ENCODE measurements at regions not wholly inside any gene's neighbourhood (a gene's known extent, or its start where the extent isn't known, plus 50 kb on each side); places are given as distances from the start of the nearest gene placed in this dataset.
"Not testable (repeated sequence)": the region's sequence is repeated elsewhere in the genome, so short reads cannot be mapped to it uniquely, and the experiment has no call there.

GRCh38 chr17:52995147-52995546 is 827.6 kb upstream of the KIF2B start:
- Mint-ChIP-seq H3K27me3 (peaks cover 0 to 3% (median 0%) of the 10 kb centered on the region in 3 donors), H3K27ac (no peak overlapping the region), H3K4me3 (no peak overlapping the region), H3K9me3 (peaks cover 0 to 16% (median 4%) of the 10 kb centered on the region in 7 donors), H3K36me3 (no peaks in the 10 kb centered on the region), H3K4me1 (no peaks in the 10 kb centered on the region)
- DNase-seq (no peak), ATAC-seq (ENCODE audit: low read depth in 2 of 2) (no peak)

GRCh38 chr17:52986056-52986662 is 827.6 kb upstream of the CA10 start:
- Mint-ChIP-seq H3K27me3 (no peaks in the 10 kb centered on the region), H3K4me3 (no peak overlapping the region), H3K36me3 (no peaks in the 10 kb centered on the region), H3K4me1 (no peaks in the 10 kb centered on the region), H3K27ac (no peak overlapping the region), H3K9me3 (peaks cover 2 to 20% (median 7%) of the 10 kb centered on the region in 7 donors)
- no peak for ATAC-seq (ENCODE audit: low read depth in 2 of 2)
- DNase-seq = no peak

- H3K36me3 Mint-ChIP-seq = no peaks in the 10 kb centered on the region
- no peak overlapping the region for H3K27ac Mint-ChIP-seq
- peaks cover 2 to 18% (median 7%) of the 10 kb centered on the region in 7 donors for H3K9me3 Mint-ChIP-seq
- no peaks in the 10 kb centered on the region for H3K27me3 Mint-ChIP-seq
- DNase-seq (no peak), ATAC-seq (ENCODE audit: low read depth in 2 of 2) (no peak)
- H3K4me3 Mint-ChIP-seq = no peak overlapping the region
- H3K4me1 Mint-ChIP-seq = no peaks in the 10 kb centered on the region
These were observed 823.8 kb upstream of the CA10 start for GRCh38 chr17:52982331-52982730.

- Mint-ChIP-seq H3K27ac (no peak overlapping the region), H3K36me3 (no peaks in the 10 kb centered on the region), H3K27me3 (no peaks in the 10 kb centered on the region), H3K4me1 (no peaks in the 10 kb centered on the region), H3K9me3 (peaks cover 2 to 9% (median 7%) of the 10 kb centered on the region in 7 donors), H3K4me3 (no peak overlapping the region)
- DNase-seq (no peak), ATAC-seq (ENCODE audit: low read depth in 2 of 2) (no peak)
These were observed 821.4 kb upstream of the CA10 start for GRCh38 chr17:52979921-52980320.

GRCh38 chr17:52965856-52966255 is 807.3 kb upstream of the CA10 start:
- H3K4me3 Mint-ChIP-seq = no peak overlapping the region
- no peaks in the 10 kb centered on the region for H3K27me3 Mint-ChIP-seq
- no peaks in the 10 kb centered on the region for H3K36me3 Mint-ChIP-seq
- ATAC-seq (ENCODE audit: low read depth in 2 of 2) = no peak
- no peak overlapping the region for H3K27ac Mint-ChIP-seq
- DNase-seq = no peak
- H3K9me3 Mint-ChIP-seq = peaks cover 2 to 22% (median 4%) of the 10 kb centered on the region in 7 donors
- H3K4me1 Mint-ChIP-seq = no peaks in the 10 kb centered on the region

- H3K27ac Mint-ChIP-seq; H3K27me3 Mint-ChIP-seq; H3K4me3 Mint-ChIP-seq; H3K36me3 Mint-ChIP-seq; H3K4me1 Mint-ChIP-seq; ATAC-seq (ENCODE audit: low read depth in 2 of 2); DNase-seq: not testable (repeated sequence)
- H3K9me3 Mint-ChIP-seq = peaks cover 2 to 14% (median 4%) of the 10 kb centered on the region in 7 donors
These were observed 803.2 kb upstream of the CA10 start for GRCh38 chr17:52961751-52962150.

- H3K27ac Mint-ChIP-seq = no peak overlapping the region
- H3K36me3 Mint-ChIP-seq = no peaks in the 10 kb centered on the region
- H3K27me3 Mint-ChIP-seq = no peaks in the 10 kb centered on the region
- no peak overlapping the region for H3K4me3 Mint-ChIP-seq
- no peaks in the 10 kb centered on the region for H3K4me1 Mint-ChIP-seq
- ATAC-seq (ENCODE audit: low read depth in 2 of 2) (no peak), DNase-seq (no peak)
- H3K9me3 Mint-ChIP-seq = peaks cover 0 to 10% (median 4%) of the 10 kb centered on the region in 7 donors
These were observed 798.9 kb upstream of the CA10 start for GRCh38 chr17:52957411-52957810.

- peaks cover 0 to 9% (median 5%) of the 10 kb centered on the region in 7 donors for H3K9me3 Mint-ChIP-seq
- H3K4me3 Mint-ChIP-seq = no peak overlapping the region
- no peak overlapping the region for H3K27ac Mint-ChIP-seq
- no peak for ATAC-seq (ENCODE audit: low read depth in 2 of 2)
- H3K36me3 Mint-ChIP-seq = no peaks in the 10 kb centered on the region
- H3K4me1 Mint-ChIP-seq = no peaks in the 10 kb centered on the region
- no peaks in the 10 kb centered on the region for H3K27me3 Mint-ChIP-seq
- no peak for DNase-seq
These were observed 788.9 kb upstream of the CA10 start for GRCh38 chr17:52947418-52947817.

- no peaks in the 10 kb centered on the region for H3K27me3 Mint-ChIP-seq
- ATAC-seq (ENCODE audit: low read depth in 2 of 2) = no peak
These were observed 780.2 kb upstream of the CA10 start for GRCh38 chr17:52938623-52939230.

GRCh38 chr17:52930581-52930980 is 772.1 kb upstream of the CA10 start:
- no peak for DNase-seq
- H3K4me3 Mint-ChIP-seq = no peak overlapping the region
- ATAC-seq (ENCODE audit: low read depth in 2 of 2) = no peak
- no peaks in the 10 kb centered on the region for H3K27me3 Mint-ChIP-seq
- H3K9me3 Mint-ChIP-seq = peaks cover 0 to 6% (median 3%) of the 10 kb centered on the region in 7 donors
- H3K27ac Mint-ChIP-seq = no peak overlapping the region
- no peaks in the 10 kb centered on the region for H3K4me1 Mint-ChIP-seq
- H3K36me3 Mint-ChIP-seq = no peaks in the 10 kb centered on the region

More at GRCh38 chr17:52938623-52939230, 780.2 kb upstream of the CA10 start:
- peaks cover 6 to 31% (median 24%) of the 10 kb centered on the region in 7 donors for H3K9me3 Mint-ChIP-seq
- H3K4me3 Mint-ChIP-seq = no peak overlapping the region
- no peak overlapping the region for H3K27ac Mint-ChIP-seq
- no peak for DNase-seq
- no peaks in the 10 kb centered on the region for H3K36me3 Mint-ChIP-seq
- no peaks in the 10 kb centered on the region for H3K4me1 Mint-ChIP-seq

- no peaks in the 10 kb centered on the region for H3K36me3 Mint-ChIP-seq
- H3K4me1 Mint-ChIP-seq = no peaks in the 10 kb centered on the region
- DNase-seq (no peak), ATAC-seq (ENCODE audit: low read depth in 2 of 2) (no peak)
- no peak overlapping the region for H3K27ac Mint-ChIP-seq
- H3K27me3 Mint-ChIP-seq = no peaks in the 10 kb centered on the region
- H3K9me3 Mint-ChIP-seq = peaks cover 0 to 5% (median 0%) of the 10 kb centered on the region in 7 donors
- no peak overlapping the region for H3K4me3 Mint-ChIP-seq
These were observed 771.6 kb upstream of the CA10 start for GRCh38 chr17:52930145-52930544.

- Mint-ChIP-seq H3K27ac (no peak overlapping the region), H3K9me3 (peaks cover 0 to 5% (median 3%) of the 10 kb centered on the region in 7 donors), H3K4me1 (no peaks in the 10 kb centered on the region), H3K4me3 (no peak overlapping the region), H3K27me3 (no peaks in the 10 kb centered on the region), H3K36me3 (no peaks in the 10 kb centered on the region)
- no peak for ATAC-seq (ENCODE audit: low read depth in 2 of 2)
- DNase-seq = no peak
These were observed 765.1 kb upstream of the CA10 start for GRCh38 chr17:52923658-52924057.

- Mint-ChIP-seq H3K27ac (no peak overlapping the region), H3K9me3 (peaks cover 0 to 8% (median 4%) of the 10 kb centered on the region in 7 donors), H3K36me3 (no peaks in the 10 kb centered on the region), H3K4me3 (no peak overlapping the region), H3K27me3 (no peaks in the 10 kb centered on the region), H3K4me1 (no peaks in the 10 kb centered on the region)
- no peak for ATAC-seq (ENCODE audit: low read depth in 2 of 2)
- DNase-seq = no peak
These were observed 740.7 kb upstream of the CA10 start for GRCh38 chr17:52899235-52899634.

- no peaks in the 10 kb centered on the region for H3K4me1 Mint-ChIP-seq
- H3K27ac Mint-ChIP-seq = no peak overlapping the region
- no peak for DNase-seq
- no peak overlapping the region for H3K4me3 Mint-ChIP-seq
- H3K9me3 Mint-ChIP-seq = peaks cover 0 to 3% (median 0%) of the 10 kb centered on the region in 7 donors
- ATAC-seq (ENCODE audit: low read depth in 2 of 2) = no peak
- no peaks in the 10 kb centered on the region for H3K27me3 Mint-ChIP-seq
- no peaks in the 10 kb centered on the region for H3K36me3 Mint-ChIP-seq
These were observed 736.8 kb upstream of the CA10 start for GRCh38 chr17:52895272-52895671.

Measured in naive B cell (primary cell).